ENCODE measurements at regions not wholly inside any gene's neighbourhood (a gene's known extent, or its start where the extent isn't known, plus 50 kb on each side); places are given as distances from the start of the nearest gene placed in this dataset.

DNA sequence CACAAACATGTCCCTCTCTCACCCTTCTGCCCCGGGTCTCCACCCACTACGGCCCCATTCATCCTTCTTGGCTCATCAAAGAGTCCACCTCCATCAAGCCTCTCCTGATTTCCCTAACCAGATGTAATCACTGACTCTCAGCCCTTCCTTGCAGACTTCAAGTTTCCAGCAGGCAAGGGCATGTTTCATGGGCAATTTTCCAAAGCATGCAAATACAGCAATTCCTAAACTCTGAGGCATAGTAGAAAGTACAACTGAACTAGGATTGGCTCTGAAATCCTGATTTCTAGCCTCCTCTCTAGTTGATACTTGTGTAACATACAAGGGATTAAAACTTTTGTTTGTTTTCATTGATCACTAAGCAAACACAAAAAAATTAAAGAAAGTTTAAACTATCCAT is 109.1 kb upstream of the GADD45A start:
- intact Hi-C loops (cut with DNase I), result no loop called here

DNA sequence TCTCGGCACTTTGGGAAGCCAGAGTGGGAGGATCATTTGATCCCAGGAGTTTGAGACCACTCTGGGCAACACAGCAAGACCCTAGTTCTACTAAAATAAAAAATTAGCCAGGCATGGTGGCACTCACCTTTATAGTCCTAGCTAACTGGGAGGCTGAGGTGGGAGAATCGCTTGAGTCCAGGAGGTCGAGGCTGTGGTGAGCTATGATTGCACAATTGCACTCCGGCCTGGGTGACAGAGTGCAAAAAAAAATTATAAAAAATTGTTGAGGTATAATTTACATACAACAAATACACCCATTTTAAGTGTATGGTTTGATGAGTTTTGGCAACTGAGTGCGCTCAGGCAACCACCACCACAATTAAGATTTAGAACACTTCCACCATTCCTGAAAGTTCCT is 108.5 kb upstream of the GADD45A start:
- Histone ChIP-seq H3K9me3 (no peaks in the 10 kb centered on the region), H3K27me3 (no peaks in the 10 kb centered on the region), H3K4me1 (peaks cover 2 to 13% of the 10 kb centered on the region in 2 donors), H3K27ac (no peak overlapping the region), H3K36me3 (no peaks in the 10 kb centered on the region), H3K4me3 (replicated peaks in 1 of 3) (no peak overlapping the region)
- intact Hi-C loops (cut with DNase I), result no loop called here
- DNase-seq, result no peak
- 88 to 96% methylated on average over 5 of the region's 5 CpGs for whole genome bisulfite sequencing, 2 donors
- TF ChIP-seq POLR2A (IDR thresholded peaks at IDR 0.05), result no peak
- TF ChIP-seq, protein P1, sequence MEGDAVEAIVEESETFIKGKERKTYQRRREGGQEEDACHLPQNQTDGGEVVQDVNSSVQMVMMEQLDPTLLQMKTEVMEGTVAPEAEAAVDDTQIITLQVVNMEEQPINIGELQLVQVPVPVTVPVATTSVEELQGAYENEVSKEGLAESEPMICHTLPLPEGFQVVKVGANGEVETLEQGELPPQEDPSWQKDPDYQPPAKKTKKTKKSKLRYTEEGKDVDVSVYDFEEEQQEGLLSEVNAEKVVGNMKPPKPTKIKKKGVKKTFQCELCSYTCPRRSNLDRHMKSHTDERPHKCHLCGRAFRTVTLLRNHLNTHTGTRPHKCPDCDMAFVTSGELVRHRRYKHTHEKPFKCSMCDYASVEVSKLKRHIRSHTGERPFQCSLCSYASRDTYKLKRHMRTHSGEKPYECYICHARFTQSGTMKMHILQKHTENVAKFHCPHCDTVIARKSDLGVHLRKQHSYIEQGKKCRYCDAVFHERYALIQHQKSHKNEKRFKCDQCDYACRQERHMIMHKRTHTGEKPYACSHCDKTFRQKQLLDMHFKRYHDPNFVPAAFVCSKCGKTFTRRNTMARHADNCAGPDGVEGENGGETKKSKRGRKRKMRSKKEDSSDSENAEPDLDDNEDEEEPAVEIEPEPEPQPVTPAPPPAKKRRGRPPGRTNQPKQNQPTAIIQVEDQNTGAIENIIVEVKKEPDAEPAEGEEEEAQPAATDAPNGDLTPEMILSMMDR (IDR thresholded peaks at IDR 0.05), result no peak

More for the DNA sequence above, 109.1 kb upstream of the GADD45A start:
- 80 to 81% methylated on average over 2 of the region's 2 CpGs for WGBS, 2 donors
- no peaks in the 10 kb centered on the region for H3K36me3 ChIP-seq
- H3K9me3 ChIP-seq, result no peaks in the 10 kb centered on the region
- no peak for DNase-seq
- no peak overlapping the region for H3K4me3 ChIP-seq (replicated peaks in 1 of 3)
- peaks cover 2 to 13% of the 10 kb centered on the region in 2 donors for H3K4me1 ChIP-seq
- no peak for TF ChIP-seq POLR2A (IDR thresholded peaks at IDR 0.05)
- TF ChIP-seq, protein P1 (IDR thresholded peaks at IDR 0.05), result no peak
- H3K27me3 ChIP-seq, result no peaks in the 10 kb centered on the region
- no peak overlapping the region for H3K27ac ChIP-seq

DNA sequence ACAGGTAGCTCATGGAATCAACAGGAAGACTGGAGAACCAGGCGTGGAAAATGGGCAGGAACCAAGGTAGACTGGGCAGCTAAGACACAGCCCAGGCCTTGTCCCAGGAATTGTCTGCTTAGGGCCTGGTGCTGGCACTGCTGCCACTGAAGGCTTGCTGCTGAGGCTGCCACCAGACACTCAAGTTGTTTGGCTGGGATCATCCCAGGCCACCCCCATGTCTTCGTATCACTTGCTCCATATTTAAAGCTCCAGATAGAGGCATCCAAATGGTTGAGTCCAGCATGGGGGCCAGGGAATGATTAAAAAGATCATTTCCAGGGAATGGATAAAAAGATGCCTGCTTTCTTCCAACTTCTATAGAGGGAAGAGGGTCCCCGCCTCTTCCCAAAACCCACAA is 107.4 kb upstream of the GADD45A start:
- H3K27ac ChIP-seq, result no peak overlapping the region
- peaks cover 2 to 9% of the 10 kb centered on the region in 2 donors for H3K4me1 ChIP-seq
- no peak for DNase-seq
- WGBS, 2 donors, result 96 to 97% methylated on average over 3 of the region's 3 CpGs
- H3K36me3 ChIP-seq, result no peaks in the 10 kb centered on the region
- intact Hi-C loops (cut with DNase I), result no loop called here
- H3K9me3 ChIP-seq, result no peaks in the 10 kb centered on the region
- no peaks in the 10 kb centered on the region for H3K27me3 ChIP-seq
- no peak for TF ChIP-seq POLR2A (IDR thresholded peaks at IDR 0.05)
- TF ChIP-seq, protein P1 (IDR thresholded peaks at IDR 0.05), result no peak
- no peak overlapping the region for H3K4me3 ChIP-seq (replicated peaks in 1 of 3)

DNA sequence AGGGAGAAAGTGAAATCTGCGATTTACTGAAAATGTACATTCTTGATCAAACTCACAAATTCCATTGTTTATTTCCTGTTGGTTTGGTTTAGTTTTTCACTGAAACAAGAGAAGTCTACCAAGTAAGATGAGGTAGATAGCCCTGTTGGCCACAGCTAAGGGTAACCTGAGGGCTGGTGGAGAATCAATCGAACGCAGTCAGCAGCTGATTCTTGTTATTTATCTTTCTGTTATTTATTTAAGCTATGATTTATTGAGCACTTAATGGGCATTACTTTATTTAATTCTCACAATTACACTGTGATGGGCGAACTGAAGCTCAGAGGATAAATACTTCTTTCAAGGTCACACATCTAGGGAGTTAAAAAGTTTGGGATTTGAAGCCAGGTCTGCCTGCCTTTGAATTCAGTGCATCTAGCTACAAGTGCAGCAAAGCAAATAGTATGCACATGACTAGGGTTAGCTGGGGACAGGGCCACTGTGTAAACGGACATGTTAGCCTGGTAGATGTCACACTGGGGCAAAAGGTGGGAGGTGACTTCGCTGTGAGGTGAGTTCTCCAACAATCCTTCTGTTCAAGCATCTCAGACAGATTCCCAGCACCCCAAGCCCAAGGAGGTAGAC is 106.5 kb upstream of the GADD45A start:
- 90 to 92% methylated on average over 6 of the region's 6 CpGs for WGBS, 2 donors

More for the DNA sequence above, 106.5 kb upstream of the GADD45A start:
- Histone ChIP-seq H3K9me3 (no peaks in the 10 kb centered on the region), H3K4me1 (peaks cover 0 to under 1% of the 10 kb centered on the region in 2 donors), H3K27ac (no peak overlapping the region), H3K4me3 (replicated peaks in 1 of 3) (no peak overlapping the region), H3K27me3 (no peaks in the 10 kb centered on the region), H3K36me3 (no peaks in the 10 kb centered on the region)
- intact Hi-C loops (cut with DNase I), result no loop called here
- no peak for TF ChIP-seq POLR2A (IDR thresholded peaks at IDR 0.05)
- TF ChIP-seq, protein P1 (IDR thresholded peaks at IDR 0.05), result no peak
- DNase-seq, result no peak

All from thyroid gland (tissue), 4 donors.